ENCODE measurements at regions not wholly inside any gene's neighbourhood (a gene's known extent, or its start where the extent isn't known, plus 50 kb on each side); places are given as distances from the start of the nearest gene placed in this dataset.

- DNase-seq, result peak; percentile 81
Observed at GRCh38 chr10:121284936-121285335, 313.3 kb downstream of the FGFR2 start.

- no peak for DNase-seq
Observed at GRCh38 chr10:121285406-121286196, 312.6 kb downstream of the FGFR2 start.

GRCh38 chr10:121288011-121288410 is 310.2 kb downstream of the FGFR2 start:
- no peak for DNase-seq

GRCh38 chr10:121288864-121289661 is 309.2 kb downstream of the FGFR2 start:
- DNase-seq, result no peak

- no peak for DNase-seq
Observed at GRCh38 chr10:121289800-121290199, 308.4 kb downstream of the FGFR2 start.

- DNase-seq, result no peak
Observed at GRCh38 chr10:121290674-121291073, 307.6 kb downstream of the FGFR2 start.

- no peak for DNase-seq
Observed at GRCh38 chr10:121291376-121291775, 306.9 kb downstream of the FGFR2 start.

- no peak for DNase-seq
Observed at GRCh38 chr10:121291823-121292222, 306.4 kb downstream of the FGFR2 start.

- DNase-seq, result no peak
Observed at GRCh38 chr10:121292321-121292720, 305.9 kb downstream of the FGFR2 start.

GRCh38 chr10:121293110-121293509 is 305.1 kb downstream of the FGFR2 start:
- no peak for DNase-seq

- no peak for DNase-seq
Observed at GRCh38 chr10:121294630-121295029, 303.6 kb downstream of the FGFR2 start.

- DNase-seq, result no peak
Observed at GRCh38 chr10:121296378-121296777, 301.9 kb downstream of the FGFR2 start.

GRCh38 chr10:121296881-121297585 is 301.2 kb downstream of the FGFR2 start:
- DNase-seq, result no peak

GRCh38 chr10:121300723-121301122 is 297.5 kb downstream of the FGFR2 start:
- no peak for DNase-seq

- no peak for DNase-seq
Observed at GRCh38 chr10:121302541-121303180, 295.6 kb downstream of the FGFR2 start.

- DNase-seq, result peak; percentile 93
Observed at GRCh38 chr10:121303287-121303890, 294.9 kb downstream of the FGFR2 start.

GRCh38 chr10:121305066-121305465 is 293.2 kb downstream of the FGFR2 start:
- DNase-seq, result no peak

GRCh38 chr10:121306159-121306673 is 292.0 kb downstream of the FGFR2 start:
- DNase-seq, result no peak

- no peak for DNase-seq
Observed at GRCh38 chr10:121307411-121307980, 290.7 kb downstream of the FGFR2 start.

- DNase-seq, result no peak
Observed at GRCh38 chr10:121308020-121308419, 290.2 kb downstream of the FGFR2 start.

- DNase-seq, result no peak
Observed at GRCh38 chr10:121309164-121309563, 289.1 kb downstream of the FGFR2 start.

- DNase-seq, result peak; percentile 46
Observed at GRCh38 chr10:121310151-121310711, 288.0 kb downstream of the FGFR2 start.

All from NCI-H1048 (cell line).